NT2/D1 (cell line): ENCODE measurements at regions not wholly inside any gene's neighbourhood (a gene's known extent, or its start where the extent isn't known, plus 50 kb on each side); places are given as distances from the start of the nearest gene placed in this dataset.

Source experiments
- YY1 ChIP-seq: IDR thresholded peaks from 2 replicates; pipeline ENCODE4 v1.6.1; 2011; ENCODE audit not compliant: insufficient read length, insufficient read depth
- ZNF274 ChIP-seq: IDR thresholded peaks from 2 replicates; pipeline ENCODE4 v1.6.1; 2011; ENCODE audit warnings: mild to moderate bottlenecking, low read depth, low read length

- TF ChIP-seq YY1, result no peak
- TF ChIP-seq ZNF274, result no peak
Measured at GRCh38 chr5:109612278-109612905, 77.3 kb upstream of the MAN2A1 start.
